Transverse colon (tissue), 3 donors: ENCODE measurements at regions not wholly inside any gene's neighbourhood (a gene's known extent, or its start where the extent isn't known, plus 50 kb on each side); places are given as distances from the start of the nearest gene placed in this dataset.

ENCODE experiments used
- POLR2A ChIP-seq: fragments of 450-650 bp; IDR thresholded peaks from one replicate; pipeline ENCODE4 v1.6.1; 2016; ENCODE audit warnings: antibody characterized with exemption, mild to moderate bottlenecking, moderate library complexity
- TF ChIP-seq, protein P1 (sequence below), 5 experiments: fragments of 200-600 bp in 3 of 5; fragments of 450-650 bp in 2 of 5; sonication (generic) in 3 of 5; IDR thresholded peaks; 1 replicate in 2 of 5; 2 replicates in 3 of 5; pipeline ENCODE4 v1.5.1; 2016 to 2017; ENCODE audit warnings: antibody characterized with exemption in 5 of 5, inconsistent platforms in 3 of 5, mild to moderate bottlenecking in 2 of 5, moderate library complexity in 1 of 5

DNA sequence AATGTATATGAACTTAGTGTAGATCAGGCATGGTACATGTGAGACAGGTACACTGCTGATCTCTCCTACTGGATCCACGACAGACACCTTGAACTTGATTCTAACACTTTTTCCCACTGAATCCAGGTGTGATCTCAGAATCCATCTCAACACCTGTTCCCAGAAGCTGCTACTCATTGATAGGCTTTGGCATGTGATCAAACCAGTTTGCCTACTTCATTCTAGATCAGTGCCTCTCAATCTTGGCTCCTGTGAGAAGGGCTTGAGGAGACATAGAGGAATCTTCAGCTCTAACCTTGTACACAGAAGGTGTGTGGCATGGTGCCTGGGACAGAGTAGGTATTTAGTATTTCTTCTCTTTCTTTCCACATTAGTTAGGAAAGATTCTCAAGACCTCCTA, 212.3 kb upstream of the ATP5MC3 start:
- TF ChIP-seq POLR2A: no peak
- TF ChIP-seq, protein P1, sequence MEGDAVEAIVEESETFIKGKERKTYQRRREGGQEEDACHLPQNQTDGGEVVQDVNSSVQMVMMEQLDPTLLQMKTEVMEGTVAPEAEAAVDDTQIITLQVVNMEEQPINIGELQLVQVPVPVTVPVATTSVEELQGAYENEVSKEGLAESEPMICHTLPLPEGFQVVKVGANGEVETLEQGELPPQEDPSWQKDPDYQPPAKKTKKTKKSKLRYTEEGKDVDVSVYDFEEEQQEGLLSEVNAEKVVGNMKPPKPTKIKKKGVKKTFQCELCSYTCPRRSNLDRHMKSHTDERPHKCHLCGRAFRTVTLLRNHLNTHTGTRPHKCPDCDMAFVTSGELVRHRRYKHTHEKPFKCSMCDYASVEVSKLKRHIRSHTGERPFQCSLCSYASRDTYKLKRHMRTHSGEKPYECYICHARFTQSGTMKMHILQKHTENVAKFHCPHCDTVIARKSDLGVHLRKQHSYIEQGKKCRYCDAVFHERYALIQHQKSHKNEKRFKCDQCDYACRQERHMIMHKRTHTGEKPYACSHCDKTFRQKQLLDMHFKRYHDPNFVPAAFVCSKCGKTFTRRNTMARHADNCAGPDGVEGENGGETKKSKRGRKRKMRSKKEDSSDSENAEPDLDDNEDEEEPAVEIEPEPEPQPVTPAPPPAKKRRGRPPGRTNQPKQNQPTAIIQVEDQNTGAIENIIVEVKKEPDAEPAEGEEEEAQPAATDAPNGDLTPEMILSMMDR (IDR thresholded peaks at IDR 0.05): no peak
